Esophagus squamous epithelium (tissue), 4 donors: ENCODE measurements at regions not wholly inside any gene's neighbourhood (a gene's known extent, or its start where the extent isn't known, plus 50 kb on each side); places are given as distances from the start of the nearest gene placed in this dataset.

ENCODE experiments used
- POLR2A ChIP-seq, 4 donors: fragments of 450-650 bp; IDR thresholded peaks; one replicate each; pipeline ENCODE4 v1.6.1; 2017; ENCODE audit warnings: antibody characterized with exemption in 4 of 4, mild to moderate bottlenecking in 4 of 4, moderate library complexity in 3 of 4
- TF ChIP-seq, protein P1 (sequence below), 6 experiments: fragments of 450-650 bp in 4 of 6; fragments of 200-600 bp in 2 of 6; sonication (generic) in 2 of 6; IDR thresholded peaks; one replicate each; pipeline ENCODE4 v1.5.1; 2016 to 2019; ENCODE audit warnings: antibody characterized with exemption in 6 of 6, mild to moderate bottlenecking in 4 of 6, moderate library complexity in 4 of 6

DNA sequence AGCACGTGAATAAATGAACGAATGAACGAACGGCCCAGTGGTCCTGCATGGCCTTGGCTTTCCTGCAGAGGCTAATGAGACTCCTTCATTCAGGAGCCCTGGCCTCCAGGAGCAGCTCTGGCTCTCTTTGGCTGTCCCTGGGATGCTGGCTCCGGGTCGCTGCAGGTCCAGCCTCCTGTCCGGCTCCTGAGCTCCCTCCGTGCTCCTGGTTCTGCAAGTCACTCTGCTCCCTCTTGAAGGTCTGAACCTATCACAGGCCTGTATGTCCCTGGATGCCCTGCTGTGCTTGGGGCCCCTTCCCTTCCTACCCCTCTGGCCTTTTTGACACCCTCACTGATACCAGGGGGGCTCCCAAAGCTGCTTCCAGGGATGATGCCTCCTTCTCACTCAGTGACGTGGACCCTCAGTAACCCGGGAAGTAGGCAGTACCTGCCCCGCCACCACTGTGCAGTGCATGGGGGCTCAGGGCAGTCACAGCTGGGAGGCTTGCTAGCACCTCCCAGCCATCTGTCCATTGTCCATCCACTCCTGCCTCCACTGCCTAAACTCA, 133.7 kb upstream of the C14orf180 start:
- TF ChIP-seq, protein P1, sequence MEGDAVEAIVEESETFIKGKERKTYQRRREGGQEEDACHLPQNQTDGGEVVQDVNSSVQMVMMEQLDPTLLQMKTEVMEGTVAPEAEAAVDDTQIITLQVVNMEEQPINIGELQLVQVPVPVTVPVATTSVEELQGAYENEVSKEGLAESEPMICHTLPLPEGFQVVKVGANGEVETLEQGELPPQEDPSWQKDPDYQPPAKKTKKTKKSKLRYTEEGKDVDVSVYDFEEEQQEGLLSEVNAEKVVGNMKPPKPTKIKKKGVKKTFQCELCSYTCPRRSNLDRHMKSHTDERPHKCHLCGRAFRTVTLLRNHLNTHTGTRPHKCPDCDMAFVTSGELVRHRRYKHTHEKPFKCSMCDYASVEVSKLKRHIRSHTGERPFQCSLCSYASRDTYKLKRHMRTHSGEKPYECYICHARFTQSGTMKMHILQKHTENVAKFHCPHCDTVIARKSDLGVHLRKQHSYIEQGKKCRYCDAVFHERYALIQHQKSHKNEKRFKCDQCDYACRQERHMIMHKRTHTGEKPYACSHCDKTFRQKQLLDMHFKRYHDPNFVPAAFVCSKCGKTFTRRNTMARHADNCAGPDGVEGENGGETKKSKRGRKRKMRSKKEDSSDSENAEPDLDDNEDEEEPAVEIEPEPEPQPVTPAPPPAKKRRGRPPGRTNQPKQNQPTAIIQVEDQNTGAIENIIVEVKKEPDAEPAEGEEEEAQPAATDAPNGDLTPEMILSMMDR (IDR thresholded peaks at IDR 0.05): no peak
- TF ChIP-seq POLR2A (IDR thresholded peaks at IDR 0.05): no peak
